ENCODE measurements at regions not wholly inside any gene's neighbourhood (a gene's known extent, or its start where the extent isn't known, plus 50 kb on each side); places are given as distances from the start of the nearest gene placed in this dataset.

- in situ Hi-C loops (cut with HindIII; ENCODE audit: low pct_ligation_motif_present, low sequenced_read_pairs): no loop called here
- Histone ChIP-seq H3K27me3 (replicated peaks) (no peaks in the 10 kb centered on the region), H3K36me3 (replicated peaks) (no peaks in the 10 kb centered on the region), H3K27ac (no peak overlapping the region), H3K4me3 (ENCODE audit: low read depth, low read length) (no peak overlapping the region)
- no peak for TF ChIP-seq CTCF (IDR thresholded peaks at IDR 0.05; ENCODE audit: low read depth, low read length, missing control alignments)
- DNase-seq: no peak
These were observed 68.7 kb upstream of the RNF7 start for GRCh38 chr3:141669434-141669833.

GRCh38 chr3:141677701-141678100 lies 60.4 kb upstream of the RNF7 start:
- in situ Hi-C loops (cut with HindIII; ENCODE audit: low pct_ligation_motif_present, low sequenced_read_pairs): no loop called here
- Histone ChIP-seq H3K27ac (no peak overlapping the region), H3K4me3 (ENCODE audit: low read depth, low read length) (no peak overlapping the region), H3K36me3 (replicated peaks) (no peaks in the 10 kb centered on the region), H3K27me3 (replicated peaks) (no peaks in the 10 kb centered on the region)
- no peak for DNase-seq
- TF ChIP-seq CTCF (IDR thresholded peaks at IDR 0.05; ENCODE audit: low read depth, low read length, missing control alignments): no peak

- peak; percentile 43 for DNase-seq
- Histone ChIP-seq H3K27ac (no peak overlapping the region), H3K36me3 (replicated peaks) (no peaks in the 10 kb centered on the region), H3K27me3 (replicated peaks) (no peaks in the 10 kb centered on the region), H3K4me3 (ENCODE audit: low read depth, low read length) (no peak overlapping the region)
- in situ Hi-C loops (cut with HindIII; ENCODE audit: low pct_ligation_motif_present, low sequenced_read_pairs): no loop called here
- TF ChIP-seq CTCF (IDR thresholded peaks at IDR 0.05; ENCODE audit: low read depth, low read length, missing control alignments): no peak
These were observed 57.3 kb upstream of the RNF7 start for GRCh38 chr3:141680620-141681389.

- no peak for DNase-seq
These were observed 56.7 kb upstream of the RNF7 start for GRCh38 chr3:141681390-141681780.

GRCh38 chr3:141682007-141682406 lies 56.1 kb upstream of the RNF7 start:
- Histone ChIP-seq H3K4me3 (ENCODE audit: low read depth, low read length) (no peak overlapping the region), H3K27ac (no peak overlapping the region), H3K36me3 (replicated peaks) (no peaks in the 10 kb centered on the region), H3K27me3 (replicated peaks) (no peaks in the 10 kb centered on the region)
- no peak for TF ChIP-seq CTCF (IDR thresholded peaks at IDR 0.05; ENCODE audit: low read depth, low read length, missing control alignments)
- DNase-seq: no peak
- in situ Hi-C loops (cut with HindIII; ENCODE audit: low pct_ligation_motif_present, low sequenced_read_pairs): no loop called here

More at GRCh38 chr3:141681390-141681780, 56.7 kb upstream of the RNF7 start:
- Histone ChIP-seq H3K36me3 (replicated peaks) (no peaks in the 10 kb centered on the region), H3K27me3 (replicated peaks) (no peaks in the 10 kb centered on the region), H3K4me3 (ENCODE audit: low read depth, low read length) (no peak overlapping the region), H3K27ac (no peak overlapping the region)
- TF ChIP-seq CTCF (IDR thresholded peaks at IDR 0.05; ENCODE audit: low read depth, low read length, missing control alignments): no peak
- in situ Hi-C loops (cut with HindIII; ENCODE audit: low pct_ligation_motif_present, low sequenced_read_pairs): no loop called here

- DNase-seq: no peak
- Histone ChIP-seq H3K36me3 (replicated peaks) (no peaks in the 10 kb centered on the region), H3K27ac (no peak overlapping the region), H3K4me3 (ENCODE audit: low read depth, low read length) (no peak overlapping the region), H3K27me3 (replicated peaks) (no peaks in the 10 kb centered on the region)
- in situ Hi-C loops (cut with HindIII; ENCODE audit: low pct_ligation_motif_present, low sequenced_read_pairs): no loop called here
- no peak for TF ChIP-seq CTCF (IDR thresholded peaks at IDR 0.05; ENCODE audit: low read depth, low read length, missing control alignments)
These were observed 55.2 kb upstream of the RNF7 start for GRCh38 chr3:141682921-141683320.
